B cell (primary cell): ENCODE measurements at regions not wholly inside any gene's neighbourhood (a gene's known extent, or its start where the extent isn't known, plus 50 kb on each side); places are given as distances from the start of the nearest gene placed in this dataset.

ENCODE experiments used
- ATAC-seq: fragments of 200-7000 bp; cut with Tn5 transposase; one replicate; pipeline ENCODE4 v1.10.0; 2021; ENCODE audit warnings: low read depth, mild to moderate bottlenecking, moderate number of reproducible peaks, moderate library complexity
- CTCF ChIA-PET: fragments of 350-600 bp; sonication (Branson Sonifier 250); formaldehyde crosslinking; loops from one replicate; lab custom pipeline; 2021; ENCODE audit warnings: antibody characterized with exemption, inconsistent platforms; lab: Charles Lee
- POLR2A ChIA-PET: fragments of 350-600 bp; sonication (Branson Sonifier 250); formaldehyde crosslinking; loops from one replicate; lab custom pipeline; 2021; ENCODE audit warnings: antibody characterized with exemption; lab: Charles Lee
- DNase-seq: peaks from one replicate; pipeline ENCODE4 v3.0.0; 2013
- H2AFZ ChIP-seq: 2 replicates; pipeline ENCODE4 v1.6.1; 2012; ENCODE audit warnings: mild to moderate bottlenecking, low read depth, low read length; ENCODE audit not compliant: insufficient read depth, poor library complexity, severe bottlenecking
- H3K27ac ChIP-seq, 2 donors: 1 replicate in 1 of 2; 2 replicates in 1 of 2; pipeline ENCODE4 v1.5.1; 2012 to 2013; ENCODE audit warnings: low read length in 2 of 2, mild to moderate bottlenecking in 2 of 2, moderate library complexity in 1 of 2
- H3K27me3 ChIP-seq, 4 experiments: fragments of 200-600 bp in 1 of 4; sonication (generic) in 1 of 4; replicated peaks in 1 of 4; 1 replicate in 2 of 4; 2 replicates in 2 of 4; pipeline versions ENCODE4 v1.6.1 to v1.7.0; 2013 to 2016; ENCODE audit warnings: low read length in 3 of 4, mild to moderate bottlenecking in 2 of 4, mixed read lengths in 1 of 4, moderate library complexity in 1 of 4; ENCODE audit not compliant: insufficient read depth in 4 of 4, control insufficient read depth in 3 of 4; ENCODE audit errors: control extremely low read depth in 1 of 4
- H3K36me3 ChIP-seq, 2 experiments: replicated peaks in 1 of 2; 1 replicate in 1 of 2; 2 replicates in 1 of 2; pipeline versions ENCODE4 v1.6.1 to v1.7.1; 2013; ENCODE audit warnings: low read length in 1 of 2; ENCODE audit not compliant: insufficient read depth in 2 of 2, control insufficient read depth in 1 of 2; ENCODE audit errors: control extremely low read depth in 1 of 2, extremely low read depth in 1 of 2
- H3K4me1 ChIP-seq, 2 donors: fragments of 200-600 bp in 1 of 2; sonication (generic) in 1 of 2; 1 replicate in 1 of 2; 2 replicates in 1 of 2; pipeline versions ENCODE4 v1.5.1 to v1.6.1; 2013 to 2017; ENCODE audit warnings: low read length in 2 of 2; ENCODE audit not compliant: control insufficient read depth in 2 of 2, insufficient read depth in 2 of 2
- H3K4me2 ChIP-seq: replicated peaks from 2 replicates; pipeline ENCODE3; 2012; ENCODE audit warnings: mild to moderate bottlenecking, low read depth, low read length; ENCODE audit not compliant: poor library complexity, severe bottlenecking
- H3K4me3 ChIP-seq, 5 experiments: fragments of 200-600 bp in 1 of 5; sonication (generic) in 1 of 5; 1 replicate in 3 of 5; 2 replicates in 2 of 5; pipeline versions ENCODE4 v1.5.1 to v1.7.0; 2011 to 2016; ENCODE audit warnings: low read length in 4 of 5, mild to moderate bottlenecking in 4 of 5, low read depth in 2 of 5, control low read depth in 1 of 5, moderate library complexity in 1 of 5; ENCODE audit not compliant: insufficient read depth in 1 of 5; ENCODE audit errors: control extremely low read depth in 1 of 5, extremely low read depth in 1 of 5
- H3K79me2 ChIP-seq: fragments of 200-600 bp; sonication (generic); one replicate; pipeline ENCODE4 v1.6.0; 2016; ENCODE audit warnings: low read length; ENCODE audit not compliant: control insufficient read depth, insufficient read depth
- H3K9ac ChIP-seq: fragments of 200-600 bp; sonication (generic); 2 replicates; pipeline ENCODE4 v1.6.1; 2017; ENCODE audit warnings: mild to moderate bottlenecking, low read length, moderate library complexity
- H3K9me3 ChIP-seq, 3 donors: one replicate each; pipeline versions ENCODE4 v1.6.1 to v1.7.1; 2013; ENCODE audit warnings: low read length in 2 of 3; ENCODE audit not compliant: control insufficient read depth in 2 of 3, insufficient read depth in 1 of 3; ENCODE audit errors: control extremely low read depth in 1 of 3
- H4K20me1 ChIP-seq: 2 replicates; pipeline ENCODE4 v1.6.0; 2012; ENCODE audit warnings: mild to moderate bottlenecking, low read length; ENCODE audit not compliant: insufficient read depth, control insufficient read depth, poor library complexity, severe bottlenecking
- H3K27ac Mint-ChIP-seq: one replicate; pipeline ENCODE4 v1.8.0; 2021; ENCODE audit warnings: mixed read lengths
- H3K27me3 Mint-ChIP-seq: one replicate; pipeline ENCODE4 v1.8.0; 2021; ENCODE audit warnings: mixed read lengths
- H3K4me1 Mint-ChIP-seq: one replicate; pipeline ENCODE4 v1.8.0; 2021; ENCODE audit warnings: mixed read lengths
- H3K4me3 Mint-ChIP-seq: one replicate; pipeline ENCODE4 v1.8.0; 2021; ENCODE audit warnings: mixed read lengths
- H3K9me3 Mint-ChIP-seq: one replicate; pipeline ENCODE4 v1.8.0; 2022; ENCODE audit warnings: mixed read lengths; ENCODE audit not compliant: insufficient read depth
- EZH2 ChIP-seq: IDR thresholded peaks from 2 replicates; pipeline ENCODE4 v1.6.1; 2012; ENCODE audit warnings: borderline replicate concordance, low read depth, mild to moderate bottlenecking, moderate library complexity, low read length; ENCODE audit not compliant: insufficient read depth, poor library complexity, severe bottlenecking
- WGBS: methylation state at CpG from one replicate; pipeline ENCODE4 v1.1.5; 2013; ENCODE audit warnings: missing lambda C conversion rate; ENCODE audit not compliant: insufficient coverage; 5-methylcytosine and 5-hydroxymethylcytosine counted together
- intact Hi-C: fragments of 100-400 bp; cut with micrococcal nuclease; formaldehyde crosslinking; loops from one replicate; pipeline ENCODE4 v1.10.0; 2022
- TF ChIP-seq, protein P1 (sequence below): fragments of 200-600 bp; IDR thresholded peaks from one replicate; pipeline ENCODE4 v1.8.0; 2022; ENCODE audit warnings: antibody characterized with exemption, mild to moderate bottlenecking

DNA sequence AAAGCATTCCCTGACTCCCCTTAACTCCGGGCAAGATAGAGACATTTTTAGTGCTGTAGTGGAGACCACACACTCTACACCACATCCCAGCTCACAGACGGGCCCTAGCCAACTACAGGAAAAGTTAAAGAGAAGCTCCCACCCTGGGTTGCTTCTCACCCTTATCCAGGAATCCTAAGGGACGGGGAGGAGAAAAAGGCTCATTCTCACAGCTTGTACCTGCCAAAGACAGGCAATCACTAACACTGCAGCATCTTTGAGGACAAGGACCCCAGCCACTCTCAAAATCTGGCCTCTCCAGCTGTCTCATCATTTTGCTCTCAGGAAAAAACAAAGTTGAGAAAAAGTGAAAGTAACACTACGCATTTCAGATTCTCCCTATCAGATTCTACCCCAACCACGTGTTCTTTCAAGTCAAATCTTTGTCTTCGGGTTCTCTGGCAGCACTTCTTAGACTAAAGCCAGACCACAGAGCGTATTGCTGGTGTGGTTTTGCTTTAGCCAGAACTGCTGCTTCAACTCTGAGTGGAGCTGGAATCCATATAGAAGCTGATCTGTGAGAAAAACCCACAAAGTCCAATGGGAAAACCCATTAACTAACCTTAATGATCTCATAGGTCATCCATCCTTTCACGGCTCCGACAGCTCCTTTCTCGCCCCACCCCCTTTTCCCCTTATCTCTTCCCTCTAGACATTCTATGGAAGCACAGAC, 605.9 kb upstream of the DIPK2B start:
- Mint-ChIP-seq H3K4me3 (peak overlapping the region; percentile 71), H3K27me3 (no peaks in the 10 kb centered on the region), H3K4me1 (peaks cover 23% of the 10 kb centered on the region), H3K27ac (peak overlapping the region; percentile 64), H3K9me3 (no peaks in the 10 kb centered on the region)
- no peaks in the 10 kb centered on the region for H3K79me2 ChIP-seq
- peak overlapping the region; percentile 37 to 44 for H3K27ac ChIP-seq
- H3K4me3 ChIP-seq: peak overlapping the region in 4 of 5 experiments; percentile 35 to 59 (median 40)
- ATAC-seq (peak; percentile 51), DNase-seq (peak; percentile 42)
- no peaks in the 10 kb centered on the region for H3K9me3 ChIP-seq
- ChIA-PET POLR2A (no interaction called here), CTCF (no interaction called here)
- no peaks in the 10 kb centered on the region for H3K27me3 ChIP-seq
- peaks cover 10 to 11% of the 10 kb centered on the region in 2 donors for H3K4me1 ChIP-seq
- no peaks in the 10 kb centered on the region for H4K20me1 ChIP-seq
- 42% methylated on average over 3 of the region's 10 CpGs for WGBS
- H2AFZ ChIP-seq: peak overlapping the region; percentile 81
- peak overlapping the region; percentile 68 for H3K4me2 ChIP-seq
- no peaks in the 10 kb centered on the region for H3K36me3 ChIP-seq
- TF ChIP-seq, protein P1, sequence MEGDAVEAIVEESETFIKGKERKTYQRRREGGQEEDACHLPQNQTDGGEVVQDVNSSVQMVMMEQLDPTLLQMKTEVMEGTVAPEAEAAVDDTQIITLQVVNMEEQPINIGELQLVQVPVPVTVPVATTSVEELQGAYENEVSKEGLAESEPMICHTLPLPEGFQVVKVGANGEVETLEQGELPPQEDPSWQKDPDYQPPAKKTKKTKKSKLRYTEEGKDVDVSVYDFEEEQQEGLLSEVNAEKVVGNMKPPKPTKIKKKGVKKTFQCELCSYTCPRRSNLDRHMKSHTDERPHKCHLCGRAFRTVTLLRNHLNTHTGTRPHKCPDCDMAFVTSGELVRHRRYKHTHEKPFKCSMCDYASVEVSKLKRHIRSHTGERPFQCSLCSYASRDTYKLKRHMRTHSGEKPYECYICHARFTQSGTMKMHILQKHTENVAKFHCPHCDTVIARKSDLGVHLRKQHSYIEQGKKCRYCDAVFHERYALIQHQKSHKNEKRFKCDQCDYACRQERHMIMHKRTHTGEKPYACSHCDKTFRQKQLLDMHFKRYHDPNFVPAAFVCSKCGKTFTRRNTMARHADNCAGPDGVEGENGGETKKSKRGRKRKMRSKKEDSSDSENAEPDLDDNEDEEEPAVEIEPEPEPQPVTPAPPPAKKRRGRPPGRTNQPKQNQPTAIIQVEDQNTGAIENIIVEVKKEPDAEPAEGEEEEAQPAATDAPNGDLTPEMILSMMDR: no peak
- TF ChIP-seq EZH2: no peak
- intact Hi-C loops: loop anchor here (2.0 to 10.0 kb wide), 2 partner anchors 44 to 598 kb away; no protein-coding TSS in a partner anchor
- H3K9ac ChIP-seq: peak overlapping the region; percentile 61

DNA sequence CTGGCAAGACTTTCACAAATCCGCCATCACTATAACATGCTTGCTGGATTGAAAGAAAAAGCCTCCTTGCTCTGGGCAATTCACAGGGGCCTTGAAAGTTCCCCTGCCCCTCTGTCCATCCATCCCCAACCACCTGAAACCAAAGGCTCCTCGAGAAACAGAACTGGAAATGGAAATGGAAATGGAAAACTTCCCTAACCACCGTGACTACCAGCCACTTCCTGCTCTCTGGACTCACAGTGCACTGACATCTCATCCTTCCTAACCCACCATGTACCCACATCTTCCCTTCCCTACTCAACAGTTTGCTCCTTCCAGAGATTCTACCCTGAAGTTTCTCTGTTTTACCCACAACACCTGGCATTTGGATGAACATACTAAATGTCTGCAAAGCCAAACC, 603.6 kb upstream of the DIPK2B start:
- Histone ChIP-seq H3K27ac (no peak overlapping the region), H4K20me1 (no peaks in the 10 kb centered on the region), H3K4me3 (no peak overlapping the region), H3K4me2 (no peak overlapping the region), H3K4me1 (peaks cover 10 to 11% of the 10 kb centered on the region in 2 donors), H3K27me3 (no peaks in the 10 kb centered on the region), H3K79me2 (no peaks in the 10 kb centered on the region), H3K9ac (no peak overlapping the region), H2AFZ (no peak overlapping the region), H3K36me3 (no peaks in the 10 kb centered on the region), H3K9me3 (no peaks in the 10 kb centered on the region)
- H3K4me3 Mint-ChIP-seq: no peak overlapping the region
- intact Hi-C loops: loop anchor here (10.0 kb wide), 1 partner anchor 601 kb away; no protein-coding TSS in a partner anchor
- H3K27me3 Mint-ChIP-seq: no peaks in the 10 kb centered on the region
- DNase-seq (no peak), ATAC-seq (no peak)
- 0% methylated on average over 1 of the region's 3 CpGs for WGBS
- H3K9me3 Mint-ChIP-seq: no peaks in the 10 kb centered on the region
- peaks cover 23% of the 10 kb centered on the region for H3K4me1 Mint-ChIP-seq
- CTCF ChIA-PET: no interaction called here
- H3K27ac Mint-ChIP-seq: no peak overlapping the region
- TF ChIP-seq, protein P1: no peak
- TF ChIP-seq EZH2: no peak
- POLR2A ChIA-PET: no interaction called here
